ENCODE measurements at regions not wholly inside any gene's neighbourhood (a gene's known extent, or its start where the extent isn't known, plus 50 kb on each side); places are given as distances from the start of the nearest gene placed in this dataset.

- peaks cover 7% of the 10 kb centered on the region for H3K4me1 ChIP-seq (ENCODE audit: insufficient read depth)
- H3K9me2 ChIP-seq (replicated peaks; ENCODE audit: insufficient read depth): no peaks in the 10 kb centered on the region
- no peak overlapping the region for H2AFZ ChIP-seq
- no peaks in the 10 kb centered on the region for H3K27me3 ChIP-seq
- no peaks in the 10 kb centered on the region for H3K9me3 ChIP-seq (ENCODE audit: low read depth)
- H4K20me1 ChIP-seq (ENCODE audit: insufficient read depth, poor library complexity, severe bottlenecking): no peaks in the 10 kb centered on the region
- no peak for DNase-seq (ENCODE audit: low spot score)
- no peaks in the 10 kb centered on the region for H3K79me2 ChIP-seq
- H3K4me3 ChIP-seq: no peak overlapping the region
- H3K4me2 ChIP-seq: no peak overlapping the region
- TF ChIP-seq EZH2phosphoT487 (IDR thresholded peaks at IDR 0.05; ENCODE audit: low read depth, severe bottlenecking, unreplicated experiment): no peak
- no peak for TF ChIP-seq EZH2 (IDR thresholded peaks at IDR 0.05; ENCODE audit: borderline replicate concordance)
- no peak for TF ChIP-seq CTCF (IDR thresholded peaks at IDR 0.05; ENCODE audit: poor library complexity)
- no peak overlapping the region for H3K27ac ChIP-seq
- H3K36me3 ChIP-seq (replicated peaks; ENCODE audit: insufficient read depth, low read depth): no peaks in the 10 kb centered on the region
- 56% methylated on average over 1 of the region's 1 CpG for WGBS (ENCODE audit: low lambda C conversion rate, missing lambda C conversion rate)
Observed at GRCh38 chr7:96598421-96598820, 111.2 kb downstream of the SEM1 start.

GRCh38 chr7:96596120-96596826 lies 113.4 kb downstream of the SEM1 start:
- TF ChIP-seq CTCF (IDR thresholded peaks at IDR 0.05; ENCODE audit: poor library complexity) (peak; percentile 26), EZH2 (IDR thresholded peaks at IDR 0.05; ENCODE audit: borderline replicate concordance) (no peak), EZH2phosphoT487 (IDR thresholded peaks at IDR 0.05; ENCODE audit: low read depth, severe bottlenecking, unreplicated experiment) (no peak)
- Histone ChIP-seq H4K20me1 (ENCODE audit: insufficient read depth, poor library complexity, severe bottlenecking) (no peaks in the 10 kb centered on the region), H3K9me2 (replicated peaks; ENCODE audit: insufficient read depth) (no peaks in the 10 kb centered on the region), H3K36me3 (replicated peaks; ENCODE audit: insufficient read depth, low read depth) (no peaks in the 10 kb centered on the region), H3K4me1 (ENCODE audit: insufficient read depth) (peaks cover 7% of the 10 kb centered on the region), H2AFZ (no peak overlapping the region), H3K9me3 (ENCODE audit: low read depth) (no peaks in the 10 kb centered on the region), H3K4me2 (peak overlapping the region; percentile 1), H3K27me3 (peaks cover 5% of the 10 kb centered on the region), H3K27ac (no peak overlapping the region), H3K79me2 (no peaks in the 10 kb centered on the region), H3K4me3 (no peak overlapping the region)
- WGBS (ENCODE audit: low lambda C conversion rate, missing lambda C conversion rate): 28% methylated on average over 6 of the region's 6 CpGs
- DNase-seq (ENCODE audit: low spot score): peak; percentile 35

GRCh38 chr7:96591900-96592676 lies 117.6 kb downstream of the SEM1 start:
- no peak for DNase-seq (ENCODE audit: low spot score)
- no peak overlapping the region for H2AFZ ChIP-seq
- no peaks in the 10 kb centered on the region for H3K9me3 ChIP-seq (ENCODE audit: low read depth)
- no peak overlapping the region for H3K27ac ChIP-seq
- no peaks in the 10 kb centered on the region for H3K79me2 ChIP-seq
- WGBS (ENCODE audit: low lambda C conversion rate, missing lambda C conversion rate): 44% methylated on average over 15 of the region's 15 CpGs
- H4K20me1 ChIP-seq (ENCODE audit: insufficient read depth, poor library complexity, severe bottlenecking): no peaks in the 10 kb centered on the region
- no peaks in the 10 kb centered on the region for H3K36me3 ChIP-seq (replicated peaks; ENCODE audit: insufficient read depth, low read depth)
- no peak overlapping the region for H3K4me3 ChIP-seq
- H3K4me1 ChIP-seq (ENCODE audit: insufficient read depth): peaks cover 6% of the 10 kb centered on the region
- H3K9me2 ChIP-seq (replicated peaks; ENCODE audit: insufficient read depth): no peaks in the 10 kb centered on the region
- TF ChIP-seq EZH2 (IDR thresholded peaks at IDR 0.05; ENCODE audit: borderline replicate concordance) (no peak), CTCF (IDR thresholded peaks at IDR 0.05; ENCODE audit: poor library complexity) (no peak), EZH2phosphoT487 (IDR thresholded peaks at IDR 0.05; ENCODE audit: low read depth, severe bottlenecking, unreplicated experiment) (no peak)
- H3K27me3 ChIP-seq: peaks cover 14% of the 10 kb centered on the region
- H3K4me2 ChIP-seq: no peak overlapping the region
